COLO668 (cell line): ENCODE measurements at regions not wholly inside any gene's neighbourhood (a gene's known extent, or its start where the extent isn't known, plus 50 kb on each side); places are given as distances from the start of the nearest gene placed in this dataset.
A peak's percentile ranks its signal among the peaks of the same experiment; 100 is the strongest.

ENCODE experiments used
- DNase-seq: peaks from one replicate; lab custom pipeline; 2025; ENCODE audit not compliant: unreplicated experiment; lab: John Stamatoyannopoulos, UW

- DNase-seq, result no peak
These were observed 383.5 kb downstream of the RASEF start for GRCh38 chr9:82679472-82679871.

GRCh38 chr9:82680179-82680935, 382.6 kb downstream of the RASEF start:
- peak; percentile 55 for DNase-seq

- no peak for DNase-seq
These were observed 381.1 kb downstream of the RASEF start for GRCh38 chr9:82681809-82682208.

- no peak for DNase-seq
These were observed 380.5 kb downstream of the RASEF start for GRCh38 chr9:82682431-82682830.

GRCh38 chr9:82695704-82696103, 367.2 kb downstream of the RASEF start:
- no peak for DNase-seq

GRCh38 chr9:82706786-82707185, 356.2 kb downstream of the RASEF start:
- DNase-seq, result no peak

GRCh38 chr9:82716821-82717220, 346.1 kb downstream of the RASEF start:
- DNase-seq, result no peak

- DNase-seq, result no peak
These were observed 342.4 kb downstream of the RASEF start for GRCh38 chr9:82720515-82720914.

- DNase-seq, result no peak
These were observed 341.3 kb downstream of the RASEF start for GRCh38 chr9:82721593-82721992.

- no peak for DNase-seq
These were observed 340.9 kb downstream of the RASEF start for GRCh38 chr9:82722051-82722450.

GRCh38 chr9:82722561-82722960, 340.4 kb downstream of the RASEF start:
- DNase-seq, result no peak

- DNase-seq, result no peak
These were observed 336.3 kb downstream of the RASEF start for GRCh38 chr9:82726424-82727276.

- DNase-seq, result no peak
These were observed 333.8 kb downstream of the RASEF start for GRCh38 chr9:82729141-82729540.

- no peak for DNase-seq
These were observed 332.9 kb downstream of the RASEF start for GRCh38 chr9:82729991-82730589.

GRCh38 chr9:82732928-82733327, 330.0 kb downstream of the RASEF start:
- DNase-seq, result no peak

GRCh38 chr9:82736126-82736525, 326.8 kb downstream of the RASEF start:
- DNase-seq, result no peak

- no peak for DNase-seq
These were observed 326.2 kb downstream of the RASEF start for GRCh38 chr9:82736701-82737100.

GRCh38 chr9:82745919-82746318, 317.0 kb downstream of the RASEF start:
- no peak for DNase-seq

- no peak for DNase-seq
These were observed 312.5 kb downstream of the RASEF start for GRCh38 chr9:82750411-82750913.

GRCh38 chr9:82757924-82758323, 305.0 kb downstream of the RASEF start:
- DNase-seq, result no peak

- DNase-seq, result no peak
These were observed 301.9 kb downstream of the RASEF start for GRCh38 chr9:82761027-82761426.

GRCh38 chr9:82761956-82762355, 301.0 kb downstream of the RASEF start:
- no peak for DNase-seq
